IMR-90 (cell line): ENCODE measurements at regions not wholly inside any gene's neighbourhood (a gene's known extent, or its start where the extent isn't known, plus 50 kb on each side); places are given as distances from the start of the nearest gene placed in this dataset.

Source experiments
- ATAC-seq: fragments of 200-7000 bp; cut with Tn5 transposase; 2 replicates; pipeline ENCODE4 v1.9.1; 2020; ENCODE audit warnings: low read depth, mild to moderate bottlenecking, moderate library complexity
- BruUV-seq: library from RNA; stranded (reverse); fragments of 400-500 nt; replicated peaks from 2 replicates; lab custom pipeline; 2021; lab: Mats Ljungman, UMichigan
- CTCF ChIA-PET: fragments of 300-600 bp; formaldehyde crosslinking; extraction: SDS; loops from one replicate; lab custom pipeline; 2021; ENCODE audit warnings: antibody characterized with exemption; lab: Yijun Ruan, JAX
- POLR2A ChIA-PET: fragments of 300-600 bp; sonication (Branson Sonifier 250); formaldehyde crosslinking; loops from one replicate; lab custom pipeline; 2022; ENCODE audit warnings: antibody characterized with exemption; ENCODE audit not compliant: unreplicated experiment; lab: Charles Lee
- DNase-seq: peaks from one replicate; pipeline ENCODE4 v3.0.0; 2013
- H2AFZ ChIP-seq: replicated peaks from 2 replicates; pipeline ENCODE3; 2013; ENCODE audit warnings: low read length, mild to moderate bottlenecking; ENCODE audit not compliant: poor library complexity
- H2AK5ac ChIP-seq: 2 replicates; pipeline ENCODE4 v1.6.1; 2013; ENCODE audit warnings: low read depth, low read length, inconsistent platforms
- H2AK9ac ChIP-seq: replicated peaks from 2 replicates; pipeline ENCODE3; 2013; ENCODE audit warnings: mild to moderate bottlenecking, low read depth, low read length, moderate library complexity; ENCODE audit not compliant: poor library complexity
- H2BK120ac ChIP-seq: 2 replicates; pipeline ENCODE4 v1.6.1; 2013; ENCODE audit warnings: low read depth, low read length, inconsistent platforms
- H2BK15ac ChIP-seq: 3 replicates; pipeline ENCODE4 v1.6.1; 2013; ENCODE audit warnings: low read depth, low read length, inconsistent platforms
- H2BK20ac ChIP-seq: 2 replicates; pipeline ENCODE4 v1.6.1; 2013; ENCODE audit warnings: low read depth, mild to moderate bottlenecking, inconsistent platforms, low read length, moderate library complexity
- H2BK5ac ChIP-seq: 2 replicates; pipeline ENCODE4 v1.6.1; 2013; ENCODE audit warnings: mild to moderate bottlenecking, low read depth, low read length, inconsistent platforms; ENCODE audit not compliant: poor library complexity, severe bottlenecking
- H3K14ac ChIP-seq: replicated peaks from 2 replicates; pipeline ENCODE4 v1.6.1; 2013; ENCODE audit warnings: low read depth, low read length, inconsistent platforms
- H3K18ac ChIP-seq: 2 replicates; pipeline ENCODE4 v1.6.1; 2013; ENCODE audit warnings: low read depth, low read length, control low read depth
- H3K23ac ChIP-seq: 2 replicates; pipeline ENCODE4 v1.6.1; 2013; ENCODE audit warnings: low read depth, low read length, inconsistent platforms
- H3K27ac ChIP-seq: 2 replicates; pipeline ENCODE4 v1.5.1; 2013; ENCODE audit warnings: mild to moderate bottlenecking, control low read depth, low read length; ENCODE audit not compliant: insufficient read depth
- H3K27me3 ChIP-seq: 2 replicates; pipeline ENCODE4 v1.6.1; 2013; ENCODE audit warnings: low read length; ENCODE audit not compliant: control insufficient read depth, insufficient read depth
- H3K36me3 ChIP-seq: 2 replicates; pipeline ENCODE4 v1.6.1; 2013; ENCODE audit warnings: low read length, mixed read lengths; ENCODE audit not compliant: control insufficient read depth, insufficient read depth
- H3K4ac ChIP-seq: 2 replicates; pipeline ENCODE4 v1.6.1; 2013; ENCODE audit warnings: low read depth, low read length, inconsistent platforms
- H3K4me1 ChIP-seq: 2 replicates; pipeline ENCODE4 v1.6.1; 2013; ENCODE audit warnings: low read length, mixed read lengths; ENCODE audit not compliant: control insufficient read depth, insufficient read depth
- H3K4me2 ChIP-seq: 2 replicates; pipeline ENCODE4 v1.6.1; 2013; ENCODE audit warnings: low read depth, mild to moderate bottlenecking, control low read depth, low read length, moderate library complexity
- H3K4me3 ChIP-seq: 2 replicates; pipeline ENCODE4 v1.5.1; 2013; ENCODE audit warnings: low read depth, mild to moderate bottlenecking, control low read depth, low read length, moderate library complexity; ENCODE audit not compliant: insufficient read depth
- H3K56ac ChIP-seq: 2 replicates; pipeline ENCODE4 v1.6.1; 2013; ENCODE audit warnings: low read length, inconsistent platforms; ENCODE audit not compliant: insufficient read depth; ENCODE audit errors: extremely low read depth
- H3K79me1 ChIP-seq, 2 experiments: 2 replicates each; pipeline ENCODE4 v1.6.1; 2013; ENCODE audit warnings: low read length in 2 of 2, inconsistent platforms in 1 of 2, low read depth in 1 of 2
- H3K9ac ChIP-seq: 2 replicates; pipeline ENCODE4 v1.6.1; 2013; ENCODE audit warnings: low read depth, low read length, control low read depth
- H3K9me1 ChIP-seq: 2 replicates; pipeline ENCODE4 v1.6.1; 2013; ENCODE audit warnings: low read length, inconsistent platforms; ENCODE audit not compliant: insufficient read depth
- H3K9me3 ChIP-seq: 2 replicates; pipeline ENCODE4 v1.6.1; 2013; ENCODE audit warnings: low read length; ENCODE audit not compliant: control insufficient read depth, insufficient read depth
- H4K20me1 ChIP-seq: 2 replicates; pipeline ENCODE4 v1.6.1; 2013; ENCODE audit warnings: low read length, inconsistent platforms; ENCODE audit not compliant: insufficient read depth
- H4K5ac ChIP-seq: 2 replicates; pipeline ENCODE4 v1.6.1; 2013; ENCODE audit warnings: mild to moderate bottlenecking, low read depth, low read length, control low read depth
- H4K8ac ChIP-seq, 2 experiments: 2 replicates each; pipeline ENCODE4 v1.6.1; 2013; ENCODE audit warnings: low read depth in 2 of 2, low read length in 2 of 2, control low read depth in 1 of 2, inconsistent platforms in 1 of 2
- H4K91ac ChIP-seq: 2 replicates; pipeline ENCODE4 v1.6.1; 2013; ENCODE audit warnings: low read depth, low read length, inconsistent platforms; ENCODE audit not compliant: insufficient read depth
- CEBPB ChIP-seq: IDR thresholded peaks from 2 replicates; pipeline ENCODE4 v1.6.1; 2012; ENCODE audit warnings: low read depth, low read length, improper control_type of control experiment
- CHD1 ChIP-seq: IDR thresholded peaks from 2 replicates; pipeline ENCODE4 v1.6.1; 2012; ENCODE audit warnings: low read depth, low read length, improper control_type of control experiment
- CTCF ChIP-seq: conservative IDR thresholded peaks from 2 replicates; pipeline ENCODE4 v1.5.1; 2012; ENCODE audit warnings: mild to moderate bottlenecking, low read depth, low read length, improper control_type of control experiment
- FOS ChIP-seq: fragments of 150-350 bp; IDR thresholded peaks from 2 replicates; pipeline ENCODE4 v1.6.1; 2016; ENCODE audit warnings: low read depth, low read length
- MAFK ChIP-seq: IDR thresholded peaks from 2 replicates; pipeline ENCODE4 v1.6.1; 2012; ENCODE audit warnings: low read depth, low read length, improper control_type of control experiment
- NFE2L2 ChIP-seq: fragments of 150-350 bp; IDR thresholded peaks from 2 replicates; pipeline ENCODE4 v1.6.1; 2016; ENCODE audit warnings: low read depth, mild to moderate bottlenecking, low read length
- RAD21 ChIP-seq: IDR thresholded peaks from 2 replicates; pipeline ENCODE4 v1.6.1; 2012; ENCODE audit warnings: low read length, improper control_type of control experiment
- RFX5 ChIP-seq: IDR thresholded peaks from 2 replicates; pipeline ENCODE4 v1.8.0; 2012; ENCODE audit warnings: low read depth, mild to moderate bottlenecking, low read length, moderate library complexity
- SMC3 ChIP-seq: fragments of 150-350 bp; IDR thresholded peaks from 2 replicates; pipeline ENCODE4 v1.6.1; 2016; ENCODE audit warnings: low read depth, mild to moderate bottlenecking, antibody characterized with exemption, low read length, moderate library complexity
- USF2 ChIP-seq: fragments of 150-350 bp; IDR thresholded peaks from 2 replicates; pipeline ENCODE4 v1.6.1; 2017; ENCODE audit warnings: mild to moderate bottlenecking, antibody characterized with exemption, low read length, low read depth
- WGBS, 2 experiments: methylation state at CpG; one replicate each; pipeline versions ENCODE4 v1.1.5 to v1.1.7; 2013; ENCODE audit warnings: missing lambda C conversion rate in 2 of 2; ENCODE audit not compliant: insufficient read length in 1 of 2; ENCODE audit errors: extremely low coverage in 2 of 2; 5-methylcytosine and 5-hydroxymethylcytosine counted together
- dilution Hi-C: fragments of 300-500 bp; cut with HindIII; formaldehyde crosslinking; loops from one replicate; pipeline ENCODE4 v1.14.3; 2018; ENCODE audit warnings: low sequenced_read_pairs; ENCODE audit not compliant: unreplicated experiment
- in situ Hi-C: fragments of 300-500 bp; cut with MboI; formaldehyde crosslinking; loops from 3 replicates; pipeline ENCODE4 v1.14.3; 2019; ENCODE audit warnings: low sequenced_read_pairs, inconsistent platforms, mixed read lengths
- intact Hi-C: fragments of 100-400 bp; cut with micrococcal nuclease; formaldehyde crosslinking; loops from 2 replicates; pipeline ENCODE4 v1.10.0; 2022

- H2AFZ ChIP-seq = no peak overlapping the region
- no peak overlapping the region for H3K14ac ChIP-seq
- CTCF ChIA-PET = interaction anchor here (0.8 to 1.0 kb wide), 2 partner anchors 9 kb away, joined by 3 to 5 read pairs; no protein-coding TSS in a partner anchor
- H2BK5ac ChIP-seq = no peak overlapping the region
- in situ Hi-C loops (no loop called here), dilution Hi-C loops (no loop called here), intact Hi-C loops (loop anchor here (1.0 to 10.0 kb wide), 5 partner anchors 94 to 953 kb away; no protein-coding TSS in a partner anchor)
- H3K9me3 ChIP-seq = no peaks in the 10 kb centered on the region
- no TSS peak for BruUV-seq
- H4K20me1 ChIP-seq = no peaks in the 10 kb centered on the region
- no peak overlapping the region for H2AK9ac ChIP-seq
- no peak for TF ChIP-seq FOS
- peak; percentile 65 for TF ChIP-seq SMC3
- TF ChIP-seq CHD1 = no peak
- TF ChIP-seq NFE2L2 = no peak
- TF ChIP-seq USF2 = no peak
- peak; percentile 78 for TF ChIP-seq CTCF
- peak; percentile 85 for TF ChIP-seq RAD21
- no peak for TF ChIP-seq CEBPB
- peak; percentile 37 for TF ChIP-seq MAFK
- no peak for TF ChIP-seq RFX5
- H3K18ac ChIP-seq = no peak overlapping the region
- H4K91ac ChIP-seq = no peak overlapping the region
- POLR2A ChIA-PET = no interaction called here
- no peak overlapping the region for H4K8ac ChIP-seq
- H2BK120ac ChIP-seq = no peak overlapping the region
- DNase-seq = peak; percentile 59
- no peak overlapping the region for H4K5ac ChIP-seq
- no peak overlapping the region for H3K4ac ChIP-seq
- WGBS, 2 experiments = no CpG with 5 or more reads among the region's 5 CpGs
- ATAC-seq = peak; percentile 95
- no peaks in the 10 kb centered on the region for H3K9me1 ChIP-seq
- no peak overlapping the region for H2AK5ac ChIP-seq
- H3K36me3 ChIP-seq = no peaks in the 10 kb centered on the region
- H3K4me3 ChIP-seq = no peak overlapping the region
- H3K9ac ChIP-seq = no peak overlapping the region; the same call in 1 of the 2 replicates
- no peak overlapping the region for H3K4me2 ChIP-seq
- H3K27ac ChIP-seq = no peak overlapping the region
- no peaks in the 10 kb centered on the region for H3K4me1 ChIP-seq
- no peak overlapping the region for H3K56ac ChIP-seq
- H3K23ac ChIP-seq = no peak overlapping the region
- H3K27me3 ChIP-seq = no peaks in the 10 kb centered on the region
- no peak overlapping the region for H2BK15ac ChIP-seq
- no peak overlapping the region for H2BK20ac ChIP-seq
- no peaks in the 10 kb centered on the region for H3K79me1 ChIP-seq
These were observed 253.1 kb upstream of the ADGRL4 start for GRCh38 chr1:79259390-79260336.
